ENCODE measurements at regions not wholly inside any gene's neighbourhood (a gene's known extent, or its start where the extent isn't known, plus 50 kb on each side); places are given as distances from the start of the nearest gene placed in this dataset.

- TF ChIP-seq POLR2AphosphoS5 (IDR thresholded peaks at IDR 0.05; ENCODE audit: low read depth) (no peak), CTCF (IDR thresholded peaks at IDR 0.05; ENCODE audit: insufficient read depth, low read length) (no peak), REST (IDR thresholded peaks at IDR 0.05; ENCODE audit: insufficient replicate concordance, low read depth) (no peak)
Observed at GRCh38 chr16:66207883-66208265, 158.6 kb upstream of the CDH5 start.
